ENCODE measurements at regions not wholly inside any gene's neighbourhood (a gene's known extent, or its start where the extent isn't known, plus 50 kb on each side); places are given as distances from the start of the nearest gene placed in this dataset.

- no peak for TF ChIP-seq EP300 (IDR thresholded peaks at IDR 0.05)
- TF ChIP-seq POLR2A (IDR thresholded peaks at IDR 0.05): no peak
- no peak for TF ChIP-seq CTCF (IDR thresholded peaks at IDR 0.05)
Measured at GRCh38 chr3:68287101-68287500, 632.7 kb upstream of the SUCLG2 start.

Data from tibial nerve (tissue), 4 donors.